Epithelial cell of prostate (primary cell): ENCODE measurements at regions not wholly inside any gene's neighbourhood (a gene's known extent, or its start where the extent isn't known, plus 50 kb on each side); places are given as distances from the start of the nearest gene placed in this dataset.

Experiments used
- DNase-seq: peaks from one replicate; pipeline ENCODE4 v3.0.0-alpha.2; 2011; ENCODE audit warnings: low read depth, low spot score
- H3K27ac ChIP-seq: fragments of 450-650 bp; 2 replicates; pipeline ENCODE4 v1.5.1; 2017; ENCODE audit warnings: mild to moderate bottlenecking

DNA sequence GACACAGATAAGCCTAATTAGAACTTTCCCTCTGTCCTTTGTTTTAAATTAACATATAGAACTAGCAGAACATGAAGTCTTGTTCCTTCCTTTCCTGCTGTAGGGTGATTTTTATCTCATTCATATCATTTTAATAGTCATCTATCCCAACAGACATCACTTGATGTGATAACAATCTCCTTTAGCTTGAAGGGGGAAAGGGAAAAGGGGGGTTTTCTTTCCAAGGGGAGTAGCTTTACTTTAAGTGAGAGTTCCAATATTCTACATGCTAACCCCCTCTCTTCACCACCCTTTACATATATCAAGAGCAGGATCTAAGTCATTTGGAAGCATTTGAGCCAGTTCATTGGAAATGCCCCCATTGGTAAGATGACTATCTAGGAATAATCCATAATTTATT lies 241.9 kb downstream of the HHIPL2 start:
- DNase-seq: no peak
- no peak overlapping the region for H3K27ac ChIP-seq

DNA sequence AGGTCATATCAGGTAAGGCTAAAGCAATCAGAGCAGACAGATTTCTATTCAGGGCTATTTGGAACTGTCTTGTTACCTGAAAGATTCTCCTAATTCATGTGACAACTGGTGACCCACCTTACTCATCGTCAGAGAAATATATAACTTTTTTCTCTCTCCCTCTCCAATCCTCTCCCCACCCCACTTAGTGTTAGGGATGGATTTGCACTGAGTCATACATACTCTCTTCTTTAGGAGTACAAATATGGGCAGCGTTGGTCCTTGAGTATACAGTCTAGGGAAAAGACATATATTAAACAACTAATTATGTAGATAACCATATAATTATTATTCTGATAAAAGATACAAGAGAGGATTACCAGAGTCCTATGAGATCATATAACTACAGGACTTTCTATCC lies 246.3 kb downstream of the HHIPL2 start:
- no peak overlapping the region for H3K27ac ChIP-seq
- DNase-seq: no peak

DNA sequence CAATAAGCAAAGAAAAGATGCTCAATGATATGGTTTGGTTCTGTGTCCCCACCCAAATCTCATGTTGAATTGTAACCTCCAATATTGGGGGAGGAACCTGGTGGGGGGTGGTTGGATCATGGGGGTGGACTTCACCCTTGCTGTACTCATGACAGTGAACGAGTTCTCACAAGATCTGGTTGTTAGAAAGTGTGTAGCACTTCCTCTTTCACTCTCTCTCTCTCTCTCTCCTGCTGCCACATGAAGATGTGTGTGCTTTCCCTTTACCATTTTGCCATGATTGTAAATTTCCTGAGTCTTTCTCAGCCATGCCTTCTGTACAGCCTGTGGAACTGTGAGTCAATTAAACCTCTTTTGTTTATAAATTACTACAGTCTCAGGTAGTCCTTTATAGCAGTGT lies 248.4 kb downstream of the HHIPL2 start:
- no peak for DNase-seq
- no peak overlapping the region for H3K27ac ChIP-seq

DNA sequence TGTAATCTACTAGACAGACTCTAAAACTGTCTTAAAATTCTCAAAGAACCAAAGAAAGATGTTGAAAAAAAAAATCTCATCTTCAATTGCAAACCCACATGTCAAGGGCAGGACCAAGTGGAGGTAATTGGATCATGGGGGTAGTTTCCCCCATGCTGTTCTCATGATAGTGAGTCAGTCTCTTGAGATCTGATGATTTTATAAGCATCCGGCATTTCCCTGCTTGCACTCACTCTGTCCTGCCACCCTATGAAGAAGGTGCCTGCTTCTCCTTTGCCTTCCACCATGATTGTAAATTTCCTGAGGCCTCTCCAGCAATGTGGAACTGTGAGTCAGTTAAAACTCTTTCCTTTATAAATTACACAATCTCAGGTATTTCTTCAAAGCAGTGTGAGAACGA lies 257.0 kb downstream of the HHIPL2 start:
- no peak for DNase-seq

DNA sequence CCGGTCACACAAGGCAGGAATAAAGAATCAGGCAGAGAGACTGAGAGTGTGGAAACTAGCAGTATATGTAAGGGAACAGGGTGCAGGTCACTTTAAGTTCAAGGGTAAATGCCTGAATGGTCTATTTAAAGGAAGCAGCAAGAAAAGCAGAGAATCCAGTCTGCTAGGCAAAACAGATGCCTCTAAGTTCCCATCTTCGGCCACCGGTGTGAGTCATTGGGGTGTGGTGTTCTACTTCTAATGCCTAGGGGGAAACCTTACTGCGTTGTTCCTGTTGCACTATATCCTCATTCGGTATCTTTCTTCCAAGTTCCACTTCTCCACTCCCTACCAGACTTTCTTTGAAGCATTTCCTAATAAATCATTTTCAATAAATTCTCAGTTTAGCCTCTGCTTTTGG lies 259.9 kb downstream of the HHIPL2 start:
- no peak overlapping the region for H3K27ac ChIP-seq
- DNase-seq: peak; percentile 41

More for the DNA sequence above, 257.0 kb downstream of the HHIPL2 start:
- H3K27ac ChIP-seq: no peak overlapping the region

GRCh38 chr1:222286011-222286410 lies 261.9 kb downstream of the HHIPL2 start:
- no peak overlapping the region for H3K27ac ChIP-seq
- DNase-seq: no peak

- no peak overlapping the region for H3K27ac ChIP-seq
- DNase-seq: no peak
Observed at GRCh38 chr1:222285526-222285925, 262.4 kb downstream of the HHIPL2 start.

- DNase-seq: no peak
Observed at GRCh38 chr1:222284466-222284865, 263.4 kb downstream of the HHIPL2 start.

GRCh38 chr1:222283147-222283768 lies 264.6 kb downstream of the HHIPL2 start:
- no peak for DNase-seq
- no peak overlapping the region for H3K27ac ChIP-seq

More at GRCh38 chr1:222284466-222284865, 263.4 kb downstream of the HHIPL2 start:
- H3K27ac ChIP-seq: no peak overlapping the region

GRCh38 chr1:222279591-222279990 lies 268.3 kb downstream of the HHIPL2 start:
- no peak overlapping the region for H3K27ac ChIP-seq
- no peak for DNase-seq

DNA sequence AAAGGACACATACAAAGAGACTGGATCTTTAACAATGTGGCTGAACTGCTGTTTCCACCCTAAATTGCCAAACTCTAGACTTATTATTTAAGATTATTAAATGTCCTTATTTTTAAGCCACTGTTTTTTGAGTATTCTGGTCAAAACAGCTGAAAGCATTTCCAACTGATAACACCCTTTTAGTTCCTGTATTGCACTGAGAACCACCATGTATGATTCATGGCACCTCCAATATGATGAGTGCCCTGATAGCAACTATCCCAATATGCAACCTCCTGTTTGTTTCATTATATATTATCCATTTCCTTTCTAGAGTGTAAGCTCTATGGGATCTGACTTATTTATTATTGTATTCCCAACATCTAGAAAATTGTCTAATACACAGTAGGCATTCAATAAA lies 269.4 kb downstream of the HHIPL2 start:
- DNase-seq: no peak

GRCh38 chr1:222275729-222276465 lies 272.0 kb downstream of the HHIPL2 start:
- no peak overlapping the region for H3K27ac ChIP-seq
- no peak for DNase-seq

More for the DNA sequence above, 269.4 kb downstream of the HHIPL2 start:
- H3K27ac ChIP-seq: no peak overlapping the region

DNA sequence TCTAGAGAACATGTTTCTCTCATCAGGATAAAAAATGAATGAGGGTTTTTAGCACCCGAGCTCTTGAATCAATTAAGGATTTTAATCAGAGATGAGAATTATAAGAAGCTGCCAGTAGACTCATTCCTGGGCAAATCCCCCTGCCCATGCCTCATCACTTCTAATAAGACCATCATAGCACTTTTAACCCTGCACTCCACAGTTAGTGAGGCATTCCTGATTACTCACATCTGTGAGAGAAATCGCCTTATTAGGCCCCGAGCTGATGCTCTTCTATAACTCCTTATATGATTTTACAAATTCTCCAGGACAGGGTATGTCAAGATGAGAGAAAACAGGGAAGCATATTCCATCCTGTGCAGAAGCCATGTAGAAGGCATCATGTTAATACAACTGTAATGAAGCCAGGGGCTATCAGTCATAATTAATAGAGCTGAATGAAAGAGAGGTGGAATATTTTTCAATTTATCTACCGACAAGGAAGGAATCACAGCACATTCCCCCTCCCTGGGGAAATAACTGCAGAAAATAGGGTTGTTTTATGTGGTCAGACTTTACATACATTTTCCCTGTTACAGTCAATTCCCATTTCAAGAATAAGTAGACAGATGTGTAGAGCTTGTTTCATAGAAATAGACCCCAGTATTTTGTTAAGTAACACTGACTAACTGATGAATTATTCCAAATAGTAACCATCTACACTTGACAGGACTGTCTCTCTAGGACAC lies 272.7 kb downstream of the HHIPL2 start:
- DNase-seq: no peak
- H3K27ac ChIP-seq: no peak overlapping the region

DNA sequence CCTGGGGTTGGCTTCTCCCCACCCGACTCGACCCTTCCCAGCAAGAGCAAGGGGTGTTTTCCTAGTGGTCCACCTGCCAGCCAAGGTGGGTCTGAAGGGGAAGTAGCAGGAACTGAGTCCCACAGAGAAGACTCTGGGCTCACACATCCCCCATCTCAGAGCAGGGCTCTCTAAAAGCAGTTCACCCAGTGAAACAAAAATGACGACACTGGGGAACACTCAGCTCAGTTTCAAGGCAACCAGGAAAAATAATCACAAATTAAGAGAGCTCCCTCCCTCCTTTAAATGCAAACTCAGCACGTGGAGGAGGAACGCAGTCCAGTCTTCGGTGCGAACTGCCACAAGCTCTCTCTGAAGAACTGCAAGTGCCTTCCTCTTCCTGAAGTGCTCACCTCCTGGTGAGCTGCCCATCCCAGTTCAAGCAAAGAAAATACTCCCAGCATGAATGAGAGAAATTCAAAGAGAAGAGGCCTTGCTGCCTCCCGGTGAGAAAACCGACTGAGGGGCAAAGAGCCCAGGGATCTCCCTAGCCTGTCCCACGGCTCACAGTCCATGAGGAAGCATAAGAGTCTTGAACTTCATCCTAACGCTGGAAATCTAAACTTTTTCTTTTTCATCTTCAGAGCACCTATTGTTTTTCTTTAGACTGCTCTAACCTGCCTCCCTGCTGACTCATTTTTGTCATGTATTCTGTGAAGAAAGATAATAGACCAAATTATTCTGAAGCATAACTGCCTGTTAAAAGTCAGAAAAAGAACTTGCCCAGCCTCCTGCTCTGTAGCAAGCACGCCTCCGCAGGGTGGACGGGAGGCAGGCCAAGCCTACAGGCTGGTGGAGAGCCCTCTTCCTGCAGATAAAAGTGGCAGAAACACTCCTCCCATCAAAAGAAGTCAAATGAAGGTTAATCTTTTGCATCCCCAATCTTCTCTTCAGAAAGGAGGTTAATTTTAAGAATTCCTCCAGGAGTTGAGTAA lies 281.4 kb downstream of the HHIPL2 start:
- no peak for DNase-seq
- H3K27ac ChIP-seq: no peak overlapping the region

DNA sequence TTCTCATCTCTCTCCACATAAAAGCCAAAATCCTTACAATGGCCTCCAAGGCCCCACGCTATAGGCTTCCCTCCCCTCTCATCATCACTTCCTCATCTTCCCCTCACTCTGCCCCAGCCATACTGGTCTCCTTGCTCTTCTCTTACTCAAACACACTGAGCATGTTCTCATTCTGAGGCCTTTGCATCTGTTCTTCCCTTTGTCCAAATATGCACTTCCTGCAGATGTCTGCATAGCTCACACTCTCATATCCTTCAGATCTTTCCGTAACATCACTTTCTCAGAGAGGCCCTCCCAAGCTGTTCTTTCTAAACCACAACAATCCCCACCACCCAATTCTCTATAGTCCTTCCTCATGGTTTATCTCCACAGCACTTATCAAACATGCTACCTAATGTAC lies 284.1 kb downstream of the HHIPL2 start:
- no peak for DNase-seq
- H3K27ac ChIP-seq: no peak overlapping the region

GRCh38 chr1:222257027-222257426 lies 290.9 kb downstream of the HHIPL2 start:
- no peak for DNase-seq
- H3K27ac ChIP-seq: no peak overlapping the region

DNA sequence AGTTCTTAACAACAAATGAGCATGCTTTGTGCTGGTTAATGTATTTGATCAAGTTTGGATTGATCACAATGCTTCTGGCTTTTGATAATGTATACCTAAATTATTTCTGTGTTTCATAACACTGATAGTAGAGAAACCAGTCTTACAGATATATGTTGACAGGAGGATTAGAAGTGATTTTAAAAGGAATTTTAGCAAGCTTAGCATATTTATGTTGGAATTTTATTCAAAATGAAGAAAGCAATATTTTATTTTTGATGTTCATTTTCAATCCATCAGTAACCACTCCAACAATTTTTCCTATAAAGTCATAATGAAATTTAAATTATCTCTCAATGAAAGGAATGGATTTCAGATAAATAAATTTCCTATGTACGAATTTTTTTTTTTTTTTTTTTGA lies 291.8 kb downstream of the HHIPL2 start:
- DNase-seq: no peak
- no peak overlapping the region for H3K27ac ChIP-seq

DNA sequence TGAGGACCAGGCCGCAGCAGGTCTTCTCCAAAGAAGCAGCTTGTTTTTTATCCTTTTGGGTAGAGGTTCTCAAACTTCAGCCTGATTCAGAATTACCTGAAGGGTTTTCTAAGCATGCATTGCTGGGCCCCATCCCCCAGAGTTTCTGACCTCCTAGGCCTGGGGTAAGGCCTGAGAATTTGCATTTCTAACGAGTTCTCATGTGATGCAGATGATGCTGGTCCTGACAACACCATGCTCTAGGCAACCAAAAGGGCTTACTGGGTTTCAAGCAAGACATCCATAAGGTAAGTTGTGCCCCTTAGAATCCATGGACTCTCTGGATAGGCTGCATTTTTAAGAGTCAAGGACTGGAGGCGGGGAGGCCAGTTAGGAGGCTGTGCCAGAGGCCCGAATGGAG lies 295.1 kb downstream of the HHIPL2 start:
- DNase-seq: no peak
- no peak overlapping the region for H3K27ac ChIP-seq

DNA sequence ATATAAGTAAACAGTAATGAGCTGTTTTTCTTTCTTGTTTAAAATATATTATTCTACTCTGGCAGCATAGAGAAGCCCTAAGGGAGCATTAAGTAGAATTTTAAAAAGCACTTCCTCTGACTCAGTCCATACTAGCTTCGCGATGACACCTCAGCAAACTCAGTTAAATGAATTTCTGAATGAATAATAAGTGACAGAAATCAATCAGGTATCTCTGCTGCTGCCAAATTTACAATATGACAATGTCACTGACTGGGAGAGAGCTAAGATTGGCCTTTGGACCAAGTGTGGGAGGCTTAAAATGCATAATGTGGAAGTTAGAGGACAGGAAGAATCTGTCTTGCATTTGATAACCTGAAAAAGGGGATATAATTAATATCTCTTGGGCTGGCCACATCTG lies 296.1 kb downstream of the HHIPL2 start:
- no peak overlapping the region for H3K27ac ChIP-seq
- DNase-seq: no peak

DNA sequence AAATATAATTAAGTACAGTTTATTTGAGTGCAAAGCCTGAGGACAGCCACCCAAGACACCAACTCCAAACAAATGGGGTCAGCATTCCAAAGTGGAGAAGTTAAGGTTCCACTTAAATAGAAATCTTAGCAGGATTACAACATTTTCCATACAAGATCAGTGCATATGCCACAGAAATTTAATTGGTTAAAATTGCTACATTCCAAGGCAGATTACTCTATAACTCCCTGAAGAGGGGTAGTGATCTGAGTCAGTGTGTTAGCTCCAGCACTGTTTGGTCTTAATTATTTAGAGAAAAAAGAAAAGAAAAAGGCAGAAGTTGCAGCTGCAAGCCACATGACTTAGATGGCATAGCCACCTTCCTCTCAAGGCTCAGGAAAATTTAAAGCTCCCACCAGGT lies 297.5 kb downstream of the HHIPL2 start:
- no peak overlapping the region for H3K27ac ChIP-seq
- DNase-seq: no peak
